Karpas-422 (cell line): ENCODE measurements at regions not wholly inside any gene's neighbourhood (a gene's known extent, or its start where the extent isn't known, plus 50 kb on each side); places are given as distances from the start of the nearest gene placed in this dataset.

Source experiments
- DNase-seq: peaks from one replicate; pipeline ENCODE4 v3.0.0-alpha.2; 2015
- H2AFZ ChIP-seq: fragments of 200-600 bp; sonication (generic); 2 replicates; pipeline ENCODE4 v1.6.1; 2014; ENCODE audit warnings: antibody characterized with exemption, low read length, mixed read lengths
- H3K27ac ChIP-seq: fragments of 200-600 bp; sonication (generic); 2 replicates; pipeline ENCODE4 v1.5.1; 2014; ENCODE audit warnings: mild to moderate bottlenecking, low read length, moderate library complexity
- H3K27me3 ChIP-seq: fragments of 200-600 bp; sonication (generic); 2 replicates; pipeline ENCODE4 v1.6.1; 2014; ENCODE audit warnings: low read length, mixed read lengths
- H3K36me3 ChIP-seq: fragments of 200-600 bp; sonication (generic); 2 replicates; pipeline ENCODE4 v1.6.1; 2014; ENCODE audit warnings: low read length, mixed read lengths; ENCODE audit not compliant: insufficient read depth
- H3K4me1 ChIP-seq: fragments of 200-600 bp; sonication (generic); 2 replicates; pipeline ENCODE4 v1.6.1; 2014; ENCODE audit warnings: mild to moderate bottlenecking, low read length, mixed read lengths
- H3K4me2 ChIP-seq: fragments of 200-600 bp; sonication (generic); 2 replicates; pipeline ENCODE4 v1.6.1; 2014; ENCODE audit warnings: low read length, low read depth, mild to moderate bottlenecking; ENCODE audit not compliant: poor library complexity, severe bottlenecking
- H3K4me3 ChIP-seq: fragments of 200-600 bp; sonication (generic); 2 replicates; pipeline ENCODE4 v1.5.1; 2014; ENCODE audit warnings: mild to moderate bottlenecking, antibody characterized with exemption, low read length, mixed read lengths
- H3K79me2 ChIP-seq: fragments of 200-600 bp; sonication (generic); 2 replicates; pipeline ENCODE4 v1.6.1; 2014; ENCODE audit warnings: mild to moderate bottlenecking, low read length, mixed read lengths
- H3K9ac ChIP-seq: fragments of 200-600 bp; sonication (generic); 2 replicates; pipeline ENCODE4 v1.6.0; 2014; ENCODE audit warnings: low read length
- H3K9me2 ChIP-seq: fragments of 200-600 bp; sonication (generic), shearing (Covaris generic); replicated peaks from 2 replicates; pipeline ENCODE4 v1.6.0; 2014; ENCODE audit warnings: mild to moderate bottlenecking, low read length, moderate library complexity; ENCODE audit not compliant: insufficient read depth
- H3K9me3 ChIP-seq: fragments of 300-700, 200-600 bp; sonication (generic); 2 replicates; pipeline ENCODE4 v1.6.1; 2014; ENCODE audit warnings: low read length, mixed read lengths
- H4K20me1 ChIP-seq: fragments of 200-600 bp; sonication (generic); 2 replicates; pipeline ENCODE4 v1.6.1; 2014; ENCODE audit warnings: mild to moderate bottlenecking, antibody characterized with exemption, low read length, low read depth; ENCODE audit not compliant: insufficient read depth

- H3K79me2 ChIP-seq, result no peaks in the 10 kb centered on the region
Measured at GRCh38 chr12:90826036-90826435, 128.9 kb downstream of the CCER1 start.

GRCh38 chr12:90823859-90824258, 131.1 kb downstream of the CCER1 start:
- Histone ChIP-seq H3K36me3 (no peaks in the 10 kb centered on the region), H3K9ac (no peak overlapping the region), H3K4me2 (no peak overlapping the region)

More at GRCh38 chr12:90826036-90826435, 128.9 kb downstream of the CCER1 start:
- H3K9me3 ChIP-seq, result no peaks in the 10 kb centered on the region
- H3K27ac ChIP-seq, result no peak overlapping the region
- H3K27me3 ChIP-seq, result no peaks in the 10 kb centered on the region
- no peak overlapping the region for H3K4me3 ChIP-seq
- no peak overlapping the region for H3K4me2 ChIP-seq
- H2AFZ ChIP-seq, result no peak overlapping the region
- no peaks in the 10 kb centered on the region for H3K9me2 ChIP-seq
- H3K36me3 ChIP-seq, result no peaks in the 10 kb centered on the region
- H3K4me1 ChIP-seq, result no peaks in the 10 kb centered on the region
- H4K20me1 ChIP-seq, result no peaks in the 10 kb centered on the region
- no peak overlapping the region for H3K9ac ChIP-seq
- no peak for DNase-seq

GRCh38 chr12:90819709-90820108, 135.3 kb downstream of the CCER1 start:
- Histone ChIP-seq H3K4me1 (no peaks in the 10 kb centered on the region), H3K4me3 (no peak overlapping the region), H3K9me2 (no peaks in the 10 kb centered on the region), H3K9ac (no peak overlapping the region), H2AFZ (no peak overlapping the region), H3K79me2 (no peaks in the 10 kb centered on the region), H3K27me3 (no peaks in the 10 kb centered on the region), H3K9me3 (no peaks in the 10 kb centered on the region; the same call in 1 of the 2 replicates), H3K4me2 (no peak overlapping the region), H3K36me3 (no peaks in the 10 kb centered on the region), H3K27ac (no peak overlapping the region), H4K20me1 (no peaks in the 10 kb centered on the region)
- DNase-seq, result no peak

More at GRCh38 chr12:90823859-90824258, 131.1 kb downstream of the CCER1 start:
- Histone ChIP-seq H3K79me2 (no peaks in the 10 kb centered on the region), H3K27ac (no peak overlapping the region), H4K20me1 (no peaks in the 10 kb centered on the region), H3K9me2 (no peaks in the 10 kb centered on the region), H3K9me3 (no peaks in the 10 kb centered on the region; the same call in 1 of the 2 replicates), H2AFZ (no peak overlapping the region), H3K4me3 (no peak overlapping the region), H3K4me1 (no peaks in the 10 kb centered on the region), H3K27me3 (no peaks in the 10 kb centered on the region)
- no peak for DNase-seq

- H3K9ac ChIP-seq, result no peak overlapping the region
- H3K9me3 ChIP-seq, result no peaks in the 10 kb centered on the region; the same call in 1 of the 2 replicates
- no peak overlapping the region for H3K4me2 ChIP-seq
- no peak overlapping the region for H3K27ac ChIP-seq
- H3K4me1 ChIP-seq, result no peaks in the 10 kb centered on the region
- H3K36me3 ChIP-seq, result no peaks in the 10 kb centered on the region
- H3K79me2 ChIP-seq, result no peaks in the 10 kb centered on the region
- no peak overlapping the region for H3K4me3 ChIP-seq
- H3K9me2 ChIP-seq, result no peaks in the 10 kb centered on the region
- no peaks in the 10 kb centered on the region for H4K20me1 ChIP-seq
- no peak overlapping the region for H2AFZ ChIP-seq
- no peak for DNase-seq
- H3K27me3 ChIP-seq, result no peaks in the 10 kb centered on the region
Measured at GRCh38 chr12:90816353-90817089, 138.5 kb downstream of the CCER1 start.

GRCh38 chr12:90809940-90810339, 145.0 kb downstream of the CCER1 start:
- Histone ChIP-seq H2AFZ (no peak overlapping the region), H3K4me2 (no peak overlapping the region), H3K4me1 (no peaks in the 10 kb centered on the region), H3K36me3 (no peaks in the 10 kb centered on the region), H4K20me1 (no peaks in the 10 kb centered on the region), H3K9me2 (no peaks in the 10 kb centered on the region), H3K9ac (no peak overlapping the region), H3K27me3 (no peaks in the 10 kb centered on the region), H3K9me3 (no peaks in the 10 kb centered on the region; the same call in 1 of the 2 replicates), H3K79me2 (no peaks in the 10 kb centered on the region), H3K4me3 (no peak overlapping the region), H3K27ac (no peak overlapping the region)
- DNase-seq, result no peak

GRCh38 chr12:90808568-90808967, 146.4 kb downstream of the CCER1 start:
- Histone ChIP-seq H3K9me3 (no peaks in the 10 kb centered on the region; the same call in 1 of the 2 replicates), H3K9me2 (no peaks in the 10 kb centered on the region), H3K27ac (no peak overlapping the region), H3K9ac (no peak overlapping the region), H3K4me2 (no peak overlapping the region), H3K4me3 (no peak overlapping the region), H2AFZ (no peak overlapping the region), H3K79me2 (no peaks in the 10 kb centered on the region), H3K36me3 (no peaks in the 10 kb centered on the region), H4K20me1 (no peaks in the 10 kb centered on the region), H3K4me1 (no peaks in the 10 kb centered on the region), H3K27me3 (no peaks in the 10 kb centered on the region)
- DNase-seq, result no peak

GRCh38 chr12:90802727-90803126, 152.2 kb downstream of the CCER1 start:
- Histone ChIP-seq H3K4me3 (no peak overlapping the region), H3K4me1 (no peaks in the 10 kb centered on the region), H2AFZ (no peak overlapping the region), H3K36me3 (no peaks in the 10 kb centered on the region), H3K4me2 (no peak overlapping the region), H3K9me3 (peaks cover 3% of the 10 kb centered on the region; the same call in 1 of the 2 replicates), H4K20me1 (no peaks in the 10 kb centered on the region), H3K27ac (no peak overlapping the region), H3K27me3 (no peaks in the 10 kb centered on the region), H3K9me2 (no peaks in the 10 kb centered on the region), H3K9ac (no peak overlapping the region), H3K79me2 (no peaks in the 10 kb centered on the region)
- no peak for DNase-seq

- DNase-seq, result no peak
- Histone ChIP-seq H3K4me2 (no peak overlapping the region), H3K79me2 (no peaks in the 10 kb centered on the region), H4K20me1 (no peaks in the 10 kb centered on the region), H2AFZ (no peak overlapping the region), H3K4me1 (no peaks in the 10 kb centered on the region), H3K9ac (no peak overlapping the region), H3K4me3 (no peak overlapping the region), H3K9me2 (no peaks in the 10 kb centered on the region), H3K36me3 (no peaks in the 10 kb centered on the region), H3K27me3 (no peaks in the 10 kb centered on the region), H3K9me3 (peaks cover 3% of the 10 kb centered on the region; the same call in 1 of the 2 replicates), H3K27ac (no peak overlapping the region)
Measured at GRCh38 chr12:90801776-90802175, 153.2 kb downstream of the CCER1 start.
